ENCODE measurements at regions not wholly inside any gene's neighbourhood (a gene's known extent, or its start where the extent isn't known, plus 50 kb on each side); places are given as distances from the start of the nearest gene placed in this dataset.

GRCh38 chr12:91657032-91657431 is 474.4 kb upstream of the DCN start:
- H3K9me3 ChIP-seq, result no peaks in the 10 kb centered on the region
- H3K27me3 ChIP-seq, result no peaks in the 10 kb centered on the region
- no peak for TF ChIP-seq CTCF (IDR thresholded peaks at IDR 0.05)
- no peaks in the 10 kb centered on the region for H3K4me1 ChIP-seq
- no peak overlapping the region for H3K4me3 ChIP-seq
- no peak for DNase-seq (ENCODE audit: low spot score)
- H3K27ac ChIP-seq, result no peak overlapping the region
- no peaks in the 10 kb centered on the region for H3K36me3 ChIP-seq

GRCh38 chr12:91655966-91656365 is 473.3 kb upstream of the DCN start:
- Histone ChIP-seq H3K27me3 (no peaks in the 10 kb centered on the region), H3K9me3 (no peaks in the 10 kb centered on the region), H3K4me3 (no peak overlapping the region), H3K36me3 (no peaks in the 10 kb centered on the region), H3K4me1 (no peaks in the 10 kb centered on the region), H3K27ac (no peak overlapping the region)
- no peak for DNase-seq (ENCODE audit: low spot score)
- no peak for TF ChIP-seq CTCF (IDR thresholded peaks at IDR 0.05)

GRCh38 chr12:91654087-91654486 is 471.5 kb upstream of the DCN start:
- no peak for DNase-seq (ENCODE audit: low spot score)
- Histone ChIP-seq H3K36me3 (no peaks in the 10 kb centered on the region), H3K27ac (no peak overlapping the region), H3K4me3 (no peak overlapping the region), H3K9me3 (no peaks in the 10 kb centered on the region), H3K27me3 (no peaks in the 10 kb centered on the region), H3K4me1 (no peaks in the 10 kb centered on the region)
- no peak for TF ChIP-seq CTCF (IDR thresholded peaks at IDR 0.05)

- no peaks in the 10 kb centered on the region for H3K9me3 ChIP-seq
- H3K36me3 ChIP-seq, result no peaks in the 10 kb centered on the region
- no peaks in the 10 kb centered on the region for H3K4me1 ChIP-seq
- TF ChIP-seq CTCF (IDR thresholded peaks at IDR 0.05), result no peak
- H3K27ac ChIP-seq, result no peak overlapping the region
- H3K4me3 ChIP-seq, result no peak overlapping the region
- DNase-seq (ENCODE audit: low spot score), result no peak
- H3K27me3 ChIP-seq, result no peaks in the 10 kb centered on the region
These were observed 469.1 kb upstream of the DCN start for GRCh38 chr12:91651728-91652127.

GRCh38 chr12:91643763-91644162 is 461.1 kb upstream of the DCN start:
- Histone ChIP-seq H3K27me3 (no peaks in the 10 kb centered on the region), H3K9me3 (no peaks in the 10 kb centered on the region), H3K4me3 (no peak overlapping the region), H3K4me1 (no peaks in the 10 kb centered on the region), H3K36me3 (no peaks in the 10 kb centered on the region), H3K27ac (no peak overlapping the region)
- DNase-seq (ENCODE audit: low spot score), result no peak
- TF ChIP-seq CTCF (IDR thresholded peaks at IDR 0.05), result no peak

GRCh38 chr12:91640021-91640420 is 457.4 kb upstream of the DCN start:
- H3K4me1 ChIP-seq, result no peaks in the 10 kb centered on the region
- H3K4me3 ChIP-seq, result no peak overlapping the region
- no peaks in the 10 kb centered on the region for H3K9me3 ChIP-seq
- DNase-seq (ENCODE audit: low spot score), result no peak
- no peak for TF ChIP-seq CTCF (IDR thresholded peaks at IDR 0.05)
- no peaks in the 10 kb centered on the region for H3K36me3 ChIP-seq
- no peak overlapping the region for H3K27ac ChIP-seq
- H3K27me3 ChIP-seq, result no peaks in the 10 kb centered on the region

Data from right atrium auricular region (tissue), 2 donors.